K562 (cell line): ENCODE measurements at regions not wholly inside any gene's neighbourhood (a gene's known extent, or its start where the extent isn't known, plus 50 kb on each side); places are given as distances from the start of the nearest gene placed in this dataset.

Experiments
- ATAC-seq: fragments of 200-7000 bp; cut with Tn5 transposase; 3 replicates; pipeline ENCODE4 v1.9.1; 2020; ENCODE audit warnings: moderate library complexity
- BruUV-seq: library from RNA; stranded (reverse); fragments of 400-500 nt; replicated peaks from 2 replicates; lab custom pipeline; 2021; lab: Mats Ljungman, UMichigan
- CTCF ChIA-PET: fragments of 300-600 bp; formaldehyde crosslinking; extraction: SDS; loops from one replicate; lab custom pipeline; 2021; ENCODE audit warnings: low intra/inter-chr PET ratio; lab: Yijun Ruan, JAX
- POLR2A ChIA-PET: fragments of 300-600, 350-650 bp; sonication (Branson Sonifier 250); formaldehyde crosslinking; extraction: SDS; loops from one replicate; lab custom pipeline; 2021; ENCODE audit warnings: antibody characterized with exemption, inconsistent platforms; lab: Yijun Ruan, JAX
- DNase-seq, 4 experiments: peaks; one replicate each; pipeline versions ENCODE4 v3.0.0 to v3.0.0-alpha.2; 2011 to 2018; ENCODE audit warnings: low spot score in 3 of 4, mixed read lengths in 3 of 4; ENCODE audit errors: extremely low read depth in 1 of 4
- FAIRE-seq: peaks from 2 replicates; lab custom pipeline; 2011; peaks lifted over from hg19 to GRCh38; lab: Jason Lieb, UNC
- H2AFZ ChIP-seq: 2 replicates; pipeline ENCODE4 v1.6.0; 2011; ENCODE audit warnings: low read depth, low read length, control low read depth, inconsistent platforms
- H3K27ac ChIP-seq: fragments of 200-600 bp; 3 replicates; pipeline ENCODE4 v1.8.0; 2011; ENCODE audit warnings: low read depth, mild to moderate bottlenecking, control low read depth, inconsistent platforms, low read length, moderate library complexity, mixed read lengths; ENCODE audit errors: extremely low read depth
- H3K27me3 ChIP-seq, 2 experiments: fragments of 300-600 bp in 1 of 2; 2 replicates in 1 of 2; 3 replicates in 1 of 2; pipeline versions ENCODE4 v1.6.0 to v1.8.0; 2011; ENCODE audit warnings: inconsistent platforms in 2 of 2, low read length in 2 of 2, mild to moderate bottlenecking in 1 of 2, mixed read lengths in 1 of 2, moderate library complexity in 1 of 2; ENCODE audit not compliant: control insufficient read depth in 2 of 2, insufficient read depth in 2 of 2
- H3K36me3 ChIP-seq: fragments of 300-600 bp; 3 replicates; pipeline ENCODE4 v1.8.0; 2011; ENCODE audit warnings: mild to moderate bottlenecking, low read length, inconsistent platforms; ENCODE audit not compliant: control insufficient read depth, insufficient read depth
- H3K4me1 ChIP-seq, 2 experiments: fragments of 200-600 bp in 1 of 2; replicated peaks in 1 of 2; 2 replicates in 1 of 2; 3 replicates in 1 of 2; pipeline versions ENCODE4 v1.5.1 to v1.8.0; 2011; ENCODE audit warnings: inconsistent platforms in 2 of 2, low read length in 2 of 2, mild to moderate bottlenecking in 1 of 2, mixed read lengths in 1 of 2, moderate library complexity in 1 of 2; ENCODE audit not compliant: control insufficient read depth in 2 of 2, insufficient read depth in 2 of 2
- H3K4me2 ChIP-seq: 2 replicates; pipeline ENCODE4 v1.6.1; 2011; ENCODE audit warnings: low read length, control low read depth, inconsistent platforms, mixed read lengths; ENCODE audit not compliant: insufficient read depth
- H3K4me3 ChIP-seq: fragments of 200-600 bp; sonication (generic), shearing (Covaris generic); 2 replicates; pipeline ENCODE4 v1.5.1; 2016; ENCODE audit warnings: control low read depth, inconsistent platforms
- H3K79me2 ChIP-seq: fragments of 200-600 bp; 3 replicates; pipeline ENCODE4 v1.8.0; 2011; ENCODE audit warnings: low read length, inconsistent platforms; ENCODE audit not compliant: control insufficient read depth, insufficient read depth
- H3K9ac ChIP-seq, 2 experiments: 2 replicates each; pipeline versions ENCODE4 v1.6.0 to v1.6.1; 2011; ENCODE audit warnings: low read depth in 2 of 2, low read length in 2 of 2, control low read depth in 1 of 2, inconsistent platforms in 1 of 2, mild to moderate bottlenecking in 1 of 2, mixed read lengths in 1 of 2; ENCODE audit not compliant: insufficient read depth in 1 of 2
- H3K9me1 ChIP-seq: one replicate; pipeline ENCODE4 v1.6.0; 2011; ENCODE audit warnings: inconsistent platforms, mild to moderate bottlenecking, low read length, moderate library complexity; ENCODE audit not compliant: control insufficient read depth, insufficient read depth
- H3K9me3 ChIP-seq: replicated peaks from 2 replicates; pipeline ENCODE4 v1.5.1; 2011; ENCODE audit warnings: low read depth, low read length, inconsistent platforms; ENCODE audit not compliant: control insufficient read depth, insufficient read depth
- H4K20me1 ChIP-seq: replicated peaks from 2 replicates; pipeline ENCODE4 v1.6.1; 2011; ENCODE audit warnings: low read length, inconsistent platforms, mixed read lengths; ENCODE audit not compliant: control insufficient read depth, insufficient read depth
- ARNT ChIP-seq, 2 experiments: fragments of 450-650 bp; IDR thresholded peaks; 2 replicates each; pipeline ENCODE4 v1.6.1; 2016; ENCODE audit warnings: mild to moderate bottlenecking in 1 of 2
- ATF7 ChIP-seq: fragments of 450-650 bp; IDR thresholded peaks from 2 replicates; pipeline ENCODE4 v1.7.1; 2014; ENCODE audit warnings: mild to moderate bottlenecking, moderate library complexity
- CAMTA2 ChIP-seq: fragments of 250-450 bp; sonication (Bioruptor Pico); conservative IDR thresholded peaks from 2 replicates; pipeline ENCODE4 v1.5.1; 2022
- HNRNPUL1 ChIP-seq: fragments of 200-400 bp; formaldehyde crosslinking; IDR thresholded peaks from 2 replicates; pipeline ENCODE4 v1.6.1; 2017; ENCODE audit warnings: low read length
- MTA3 ChIP-seq: fragments of 450-650 bp; formaldehyde crosslinking; IDR thresholded peaks from 2 replicates; pipeline ENCODE4 v1.6.1; 2017; ENCODE audit warnings: mild to moderate bottlenecking, borderline replicate concordance
- SRSF7 ChIP-seq: fragments of 200-400 bp; formaldehyde crosslinking; optimal IDR thresholded peaks from 2 replicates; pipeline ENCODE3; 2017; ENCODE audit warnings: mild to moderate bottlenecking, low read depth, low read length
- STAT5A ChIP-seq: IDR thresholded peaks from 2 replicates; pipeline ENCODE4 v1.6.1; 2012; ENCODE audit warnings: low read length, inconsistent platforms, borderline replicate concordance
- XRCC3 ChIP-seq: fragments of 450-650 bp; IDR thresholded peaks from 2 replicates; pipeline ENCODE4 v1.6.1; 2017; ENCODE audit warnings: mild to moderate bottlenecking, moderate library complexity
- ZC3H8 ChIP-seq: fragments of 450-650 bp; IDR thresholded peaks from 2 replicates; pipeline ENCODE4 v1.6.1; 2017
- ZNF263 ChIP-seq: sonication (generic); formaldehyde crosslinking; IDR thresholded peaks from 2 replicates; pipeline ENCODE4 v1.8.0; 2022; ENCODE audit warnings: mild to moderate bottlenecking, missing genetic modification reagents, borderline replicate concordance
- ZNF282 ChIP-seq: sonication (generic); formaldehyde crosslinking; IDR thresholded peaks from 2 replicates; pipeline ENCODE4 v1.8.1; 2023; ENCODE audit warnings: missing genetic modification reagents
- ZNF77 ChIP-seq: fragments of 250-450 bp; sonication (Bioruptor Pico); IDR thresholded peaks from 2 replicates; pipeline ENCODE4 v1.5.0; 2020
- ZNF79 ChIP-seq: fragments of 250-450 bp; sonication (Bioruptor Pico); IDR thresholded peaks from 2 replicates; pipeline ENCODE4 v1.4.0; 2020; ENCODE audit warnings: low read depth, mild to moderate bottlenecking, moderate library complexity
- WGBS: fragments of 100-300 bp; shearing (Covaris generic); methylation state at CpG from one replicate; pipeline ENCODE4 v1.1.6; 2016; ENCODE audit warnings: low coverage, mixed read lengths; ENCODE audit not compliant: insufficient coverage; ENCODE audit errors: missing lambda C conversion rate; 5-methylcytosine and 5-hydroxymethylcytosine counted together
- in situ Hi-C: fragments of 300-500 bp; cut with MboI; formaldehyde crosslinking; loops from 4 replicates; pipeline ENCODE4 v1.15.0; 2018; ENCODE audit warnings: inconsistent platforms, mixed read lengths
- intact Hi-C: fragments of 100-400 bp; cut with micrococcal nuclease; formaldehyde crosslinking; loops from 2 replicates; pipeline ENCODE4 v1.14.2; 2022
- TF ChIP-seq, protein P1 (sequence below), 2 experiments: fragments of 450-650 bp; IDR thresholded peaks; 2 replicates each; pipeline ENCODE4 v1.6.1; 2016

DNA sequence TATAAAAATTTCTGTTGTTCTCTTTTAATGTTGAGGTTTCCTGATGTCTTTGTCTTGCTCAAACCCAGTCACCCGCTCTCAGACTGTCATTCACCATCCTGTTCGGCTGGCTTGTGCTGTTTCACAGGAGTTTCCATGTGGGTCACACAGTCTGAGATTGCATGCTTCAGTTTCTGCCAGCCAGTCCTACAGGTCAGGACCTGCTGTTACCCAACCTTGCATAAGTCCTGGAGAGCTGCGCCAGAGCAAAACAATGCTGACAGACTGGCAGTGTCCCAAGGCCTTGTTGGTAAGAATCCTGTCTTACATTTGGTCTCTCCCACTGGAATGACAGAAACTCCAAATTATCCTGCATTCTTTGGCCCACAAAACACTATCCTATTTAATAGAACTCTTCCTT lies 340.0 kb upstream of the SLITRK5 start:
- 0% methylated on average over 1 of the region's 3 CpGs for WGBS
- H4K20me1 ChIP-seq: no peaks in the 10 kb centered on the region
- no peak overlapping the region for H2AFZ ChIP-seq
- H3K27ac ChIP-seq: no peak overlapping the region
- no peaks in the 10 kb centered on the region for H3K79me2 ChIP-seq
- no peaks in the 10 kb centered on the region for H3K4me1 ChIP-seq
- no peak for DNase-seq
- no peak overlapping the region for H3K4me3 ChIP-seq
- no peaks in the 10 kb centered on the region for H3K36me3 ChIP-seq
- BruUV-seq: no TSS peak
- intact Hi-C loops (no loop called here), in situ Hi-C loops (no loop called here)
- H3K9ac ChIP-seq: no peak overlapping the region
- FAIRE-seq: no peak
- ChIA-PET POLR2A (no interaction called here), CTCF (no interaction called here)
- TF ChIP-seq ZNF77 (CRISPR knock-in tag): no peak
- no peak for TF ChIP-seq ATF7
- TF ChIP-seq ZC3H8: no peak
- TF ChIP-seq ZNF79 (CRISPR knock-in tag): no peak
- TF ChIP-seq, protein P1, sequence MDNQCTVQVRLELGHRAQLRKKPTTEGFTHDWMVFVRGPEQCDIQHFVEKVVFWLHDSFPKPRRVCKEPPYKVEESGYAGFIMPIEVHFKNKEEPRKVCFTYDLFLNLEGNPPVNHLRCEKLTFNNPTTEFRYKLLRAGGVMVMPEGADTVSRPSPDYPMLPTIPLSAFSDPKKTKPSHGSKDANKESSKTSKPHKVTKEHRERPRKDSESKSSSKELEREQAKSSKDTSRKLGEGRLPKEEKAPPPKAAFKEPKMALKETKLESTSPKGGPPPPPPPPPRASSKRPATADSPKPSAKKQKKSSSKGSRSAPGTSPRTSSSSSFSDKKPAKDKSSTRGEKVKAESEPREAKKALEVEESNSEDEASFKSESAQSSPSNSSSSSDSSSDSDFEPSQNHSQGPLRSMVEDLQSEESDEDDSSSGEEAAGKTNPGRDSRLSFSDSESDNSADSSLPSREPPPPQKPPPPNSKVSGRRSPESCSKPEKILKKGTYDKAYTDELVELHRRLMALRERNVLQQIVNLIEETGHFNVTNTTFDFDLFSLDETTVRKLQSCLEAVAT (IDR thresholded peaks at IDR 0.05): no peak
- no peak for TF ChIP-seq MTA3
- no peak for TF ChIP-seq CAMTA2
- no peak for TF ChIP-seq SRSF7
- TF ChIP-seq HNRNPUL1: no peak
- no peak for TF ChIP-seq STAT5A
- TF ChIP-seq ZNF282 (CRISPR knock-in tag): no peak
- TF ChIP-seq XRCC3: no peak
- no peak for TF ChIP-seq ARNT (IDR thresholded peaks at IDR 0.05)
- TF ChIP-seq ZNF263 (CRISPR knock-in tag): no peak
- H3K27me3 ChIP-seq: no peaks in the 10 kb centered on the region
- H3K9me1 ChIP-seq: no peaks in the 10 kb centered on the region
- H3K4me2 ChIP-seq: no peak overlapping the region
- ATAC-seq: no peak
- no peaks in the 10 kb centered on the region for H3K9me3 ChIP-seq
